ENCODE measurements at regions not wholly inside any gene's neighbourhood (a gene's known extent, or its start where the extent isn't known, plus 50 kb on each side); places are given as distances from the start of the nearest gene placed in this dataset. TPM values are rescaled to one million over a fixed set of nuclear protein-coding genes. Genes with fewer than 3 reads are reported as not detected.

DNA sequence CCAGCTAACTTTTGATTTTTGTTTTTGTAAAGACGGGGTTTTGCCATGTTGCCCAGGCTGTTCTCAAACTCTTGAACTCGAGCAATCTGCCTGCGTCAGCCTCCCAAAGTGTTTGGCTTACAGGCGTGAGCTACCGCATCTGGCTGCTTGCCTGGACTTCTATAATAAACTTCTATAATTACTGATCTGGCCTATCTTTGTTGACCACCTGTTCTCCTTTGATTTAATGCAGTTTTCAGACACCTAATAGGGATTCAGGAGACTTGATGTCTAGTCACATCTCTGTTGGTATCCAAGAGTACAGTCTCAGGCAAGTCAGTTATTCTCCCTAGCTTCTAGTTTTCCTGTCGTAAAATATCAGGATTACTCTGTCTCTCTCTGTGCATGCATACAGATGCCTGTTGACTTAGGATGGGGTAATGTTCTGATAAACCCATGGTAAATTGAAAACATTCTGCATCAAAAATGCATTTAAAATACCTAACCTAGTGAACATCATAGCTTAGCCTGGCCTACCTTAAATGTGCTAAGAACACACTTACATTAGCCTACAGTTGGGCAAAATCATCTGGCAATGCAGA lies 51.5 kb upstream of the NR3C1 start:
- no peak overlapping the region for H3K4me3 Mint-ChIP-seq (ENCODE audit: low read depth)
- TF ChIP-seq, protein P1, sequence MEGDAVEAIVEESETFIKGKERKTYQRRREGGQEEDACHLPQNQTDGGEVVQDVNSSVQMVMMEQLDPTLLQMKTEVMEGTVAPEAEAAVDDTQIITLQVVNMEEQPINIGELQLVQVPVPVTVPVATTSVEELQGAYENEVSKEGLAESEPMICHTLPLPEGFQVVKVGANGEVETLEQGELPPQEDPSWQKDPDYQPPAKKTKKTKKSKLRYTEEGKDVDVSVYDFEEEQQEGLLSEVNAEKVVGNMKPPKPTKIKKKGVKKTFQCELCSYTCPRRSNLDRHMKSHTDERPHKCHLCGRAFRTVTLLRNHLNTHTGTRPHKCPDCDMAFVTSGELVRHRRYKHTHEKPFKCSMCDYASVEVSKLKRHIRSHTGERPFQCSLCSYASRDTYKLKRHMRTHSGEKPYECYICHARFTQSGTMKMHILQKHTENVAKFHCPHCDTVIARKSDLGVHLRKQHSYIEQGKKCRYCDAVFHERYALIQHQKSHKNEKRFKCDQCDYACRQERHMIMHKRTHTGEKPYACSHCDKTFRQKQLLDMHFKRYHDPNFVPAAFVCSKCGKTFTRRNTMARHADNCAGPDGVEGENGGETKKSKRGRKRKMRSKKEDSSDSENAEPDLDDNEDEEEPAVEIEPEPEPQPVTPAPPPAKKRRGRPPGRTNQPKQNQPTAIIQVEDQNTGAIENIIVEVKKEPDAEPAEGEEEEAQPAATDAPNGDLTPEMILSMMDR (IDR thresholded peaks at IDR 0.05; ENCODE audit: unreplicated experiment) = no peak
- H3K27ac Mint-ChIP-seq = no peak overlapping the region
- H3K9me3 Mint-ChIP-seq (ENCODE audit: low read depth) = no peaks in the 10 kb centered on the region
- no peaks in the 10 kb centered on the region for H3K36me3 Mint-ChIP-seq (ENCODE audit: insufficient read depth)
- peaks cover 2% of the 10 kb centered on the region for H3K4me1 Mint-ChIP-seq (ENCODE audit: low read depth)
- no peaks in the 10 kb centered on the region for H3K27me3 Mint-ChIP-seq
- no peak for DNase-seq (ENCODE audit: low spot score, unreplicated experiment)

DNA sequence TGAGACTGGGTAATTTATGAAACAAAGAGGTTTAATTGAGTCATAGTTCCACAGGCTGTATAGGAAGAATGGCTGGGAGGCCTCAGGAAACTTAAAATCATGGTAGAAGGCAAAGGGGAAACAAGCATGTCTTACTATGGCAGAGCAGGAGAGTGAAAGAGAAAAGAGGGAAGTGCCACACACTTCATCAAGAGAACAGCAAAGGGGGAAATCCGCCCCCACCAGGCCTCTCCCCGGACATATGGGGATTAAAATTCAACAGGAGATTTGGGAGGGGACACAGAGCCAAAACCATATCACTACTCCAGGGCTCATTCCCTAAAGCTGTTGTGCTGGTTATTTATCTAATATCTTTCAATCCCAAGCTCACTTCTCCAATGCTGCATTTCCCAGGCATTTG lies 50.2 kb upstream of the NR3C1 start:
- Mint-ChIP-seq H3K27ac (no peak overlapping the region), H3K4me1 (ENCODE audit: low read depth) (peaks cover 2% of the 10 kb centered on the region), H3K27me3 (no peaks in the 10 kb centered on the region), H3K36me3 (ENCODE audit: insufficient read depth) (no peaks in the 10 kb centered on the region), H3K4me3 (ENCODE audit: low read depth) (no peak overlapping the region), H3K9me3 (ENCODE audit: low read depth) (no peaks in the 10 kb centered on the region)
- no peak for DNase-seq (ENCODE audit: low spot score, unreplicated experiment)
- TF ChIP-seq, protein P1 (IDR thresholded peaks at IDR 0.05; ENCODE audit: unreplicated experiment) = no peak

Small RNAs in the stretch of these regions (microRNA-seq; reads per million reads assigned to microRNA genes)
- not detected for gene MIR5197 (ENCODE audit: borderline number of aligned reads, unreplicated experiment)

All from progenitor cell of endocrine pancreas (in vitro differentiated cells).